Stimulated activated naive CD8-positive, alpha-beta T cell treated with anti-CD3 and anti-CD28 coated beads, Interleukin-15, amount 100 ng/mL, for 72 hours (primary cell): ENCODE measurements at regions not wholly inside any gene's neighbourhood (a gene's known extent, or its start where the extent isn't known, plus 50 kb on each side); places are given as distances from the start of the nearest gene placed in this dataset.

Source experiments
- ATAC-seq: fragments of 150-1000 bp; cut with Tn5 transposase; 2 replicates; pipeline ENCODE4 v1.10.0; 2021; ENCODE audit warnings: mild to moderate bottlenecking, moderate library complexity
- DNase-seq, 2 donors: peaks; one replicate each; pipeline ENCODE4 v3.0.0; 2021 to 2022
- H3K27ac Mint-ChIP-seq, 2 donors: one replicate each; pipeline ENCODE4 v1.8.0; 2022; ENCODE audit warnings: mild to moderate bottlenecking in 2 of 2, mixed read lengths in 2 of 2, moderate library complexity in 2 of 2
- H3K27me3 Mint-ChIP-seq: one replicate; pipeline ENCODE4 v1.8.0; 2022; ENCODE audit warnings: mixed read lengths
- H3K4me1 Mint-ChIP-seq: one replicate; pipeline ENCODE4 v1.8.0; 2022; ENCODE audit warnings: mild to moderate bottlenecking, mixed read lengths
- H3K4me3 Mint-ChIP-seq, 2 donors: one replicate each; pipeline ENCODE4 v1.8.0; 2022; ENCODE audit warnings: mild to moderate bottlenecking in 2 of 2, mixed read lengths in 2 of 2, moderate library complexity in 1 of 2
- H3K9me3 Mint-ChIP-seq, 2 donors: one replicate each; pipeline ENCODE4 v1.8.0; 2022; ENCODE audit warnings: mixed read lengths in 2 of 2

GRCh38 chr2:219912491-219912921 lies 285.1 kb downstream of the SLC4A3 start:
- Mint-ChIP-seq H3K27ac (no peak overlapping the region), H3K27me3 (no peaks in the 10 kb centered on the region), H3K4me3 (no peak overlapping the region), H3K4me1 (no peaks in the 10 kb centered on the region), H3K9me3 (no peaks in the 10 kb centered on the region)
- no peak for ATAC-seq
- no peak for DNase-seq

- H3K4me1 Mint-ChIP-seq, result no peaks in the 10 kb centered on the region
- peak; percentile 23 for ATAC-seq
Measured at GRCh38 chr2:219914577-219914976, 287.1 kb downstream of the SLC4A3 start.

DNA sequence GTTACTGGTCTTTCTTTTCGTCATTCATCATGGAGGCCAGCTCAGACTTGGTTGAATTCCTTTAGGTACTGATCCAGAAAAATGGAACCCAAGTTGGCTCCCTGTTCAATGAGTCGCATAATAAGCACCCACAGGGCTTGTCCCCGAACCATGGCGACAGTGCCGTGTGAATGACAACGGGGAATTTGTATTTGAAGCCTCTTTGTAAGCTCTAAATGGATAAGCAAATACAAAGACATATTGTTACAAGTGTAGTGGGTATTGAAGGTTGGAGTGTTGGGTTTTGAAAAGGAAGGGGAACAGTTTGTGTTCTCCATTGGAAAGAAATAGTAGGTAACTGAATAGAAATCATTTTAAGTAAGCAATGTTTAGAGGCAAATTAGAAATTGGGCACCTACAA lies 288.9 kb downstream of the SLC4A3 start:
- Mint-ChIP-seq H3K27me3 (no peaks in the 10 kb centered on the region), H3K27ac (no peak overlapping the region), H3K4me3 (no peak overlapping the region), H3K9me3 (no peaks in the 10 kb centered on the region), H3K4me1 (no peaks in the 10 kb centered on the region)
- DNase-seq (no peak), ATAC-seq (no peak)

More at GRCh38 chr2:219914577-219914976, 287.1 kb downstream of the SLC4A3 start:
- H3K4me3 Mint-ChIP-seq, result no peak overlapping the region
- no peaks in the 10 kb centered on the region for H3K9me3 Mint-ChIP-seq
- no peak overlapping the region for H3K27ac Mint-ChIP-seq
- no peaks in the 10 kb centered on the region for H3K27me3 Mint-ChIP-seq
- no peak for DNase-seq

- H3K27me3 Mint-ChIP-seq, result no peaks in the 10 kb centered on the region
- DNase-seq, result no peak
- H3K27ac Mint-ChIP-seq, result no peak overlapping the region
- H3K9me3 Mint-ChIP-seq, result no peaks in the 10 kb centered on the region
- no peak overlapping the region for H3K4me3 Mint-ChIP-seq
- H3K4me1 Mint-ChIP-seq, result no peaks in the 10 kb centered on the region
- no peak for ATAC-seq
Measured at GRCh38 chr2:219916726-219917440, 289.5 kb downstream of the SLC4A3 start.

DNA sequence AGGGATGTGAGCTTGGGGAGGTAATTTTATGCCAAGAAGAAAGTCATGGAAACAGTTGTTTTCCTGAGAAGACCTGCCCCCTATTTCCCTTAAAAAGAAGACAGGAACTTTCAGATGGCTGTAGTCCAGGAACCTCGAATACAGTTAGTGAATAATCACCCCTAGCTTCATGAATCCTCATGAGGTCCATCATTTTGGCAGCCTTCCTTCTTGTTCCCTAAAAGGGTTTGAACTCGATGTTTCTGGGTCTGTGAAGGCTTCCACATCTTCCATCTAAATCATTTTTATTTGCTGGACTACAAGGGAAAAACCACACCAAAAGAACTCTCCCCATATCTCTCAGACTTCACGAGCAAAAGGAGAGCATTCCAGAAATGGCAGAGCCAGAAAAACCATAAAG lies 290.8 kb downstream of the SLC4A3 start:
- Mint-ChIP-seq H3K9me3 (no peaks in the 10 kb centered on the region), H3K27ac (no peak overlapping the region), H3K4me3 (no peak overlapping the region), H3K4me1 (no peaks in the 10 kb centered on the region), H3K27me3 (no peaks in the 10 kb centered on the region)
- DNase-seq, result no peak
- no peak for ATAC-seq

- Mint-ChIP-seq H3K4me3 (no peak overlapping the region), H3K9me3 (no peaks in the 10 kb centered on the region), H3K27me3 (no peaks in the 10 kb centered on the region), H3K4me1 (no peaks in the 10 kb centered on the region), H3K27ac (no peak overlapping the region)
- DNase-seq (no peak), ATAC-seq (no peak)
Measured at GRCh38 chr2:219918944-219919343, 291.5 kb downstream of the SLC4A3 start.

GRCh38 chr2:219919506-219919905 lies 292.1 kb downstream of the SLC4A3 start:
- DNase-seq, result no peak
- Mint-ChIP-seq H3K27me3 (no peaks in the 10 kb centered on the region), H3K4me1 (no peaks in the 10 kb centered on the region), H3K4me3 (no peak overlapping the region), H3K9me3 (no peaks in the 10 kb centered on the region), H3K27ac (no peak overlapping the region)
- ATAC-seq, result no peak

- peaks cover 7% of the 10 kb centered on the region for H3K27me3 Mint-ChIP-seq
- H3K4me3 Mint-ChIP-seq, result no peak overlapping the region
- H3K9me3 Mint-ChIP-seq, result no peaks in the 10 kb centered on the region
- no peaks in the 10 kb centered on the region for H3K4me1 Mint-ChIP-seq
- no peak for DNase-seq
- ATAC-seq, result no peak
- no peak overlapping the region for H3K27ac Mint-ChIP-seq
Measured at GRCh38 chr2:219929835-219930234, 302.4 kb downstream of the SLC4A3 start.

- Mint-ChIP-seq H3K4me3 (no peak overlapping the region), H3K27me3 (no peaks in the 10 kb centered on the region), H3K4me1 (no peaks in the 10 kb centered on the region), H3K27ac (no peak overlapping the region), H3K9me3 (no peaks in the 10 kb centered on the region)
- DNase-seq (no peak), ATAC-seq (peak; percentile 58)
Measured at GRCh38 chr2:219939647-219940046, 312.2 kb downstream of the SLC4A3 start.

GRCh38 chr2:219944866-219945265 lies 317.4 kb downstream of the SLC4A3 start:
- no peak overlapping the region for H3K4me3 Mint-ChIP-seq
- H3K27ac Mint-ChIP-seq, result no peak overlapping the region
- H3K9me3 Mint-ChIP-seq, result no peaks in the 10 kb centered on the region
- DNase-seq (no peak), ATAC-seq (no peak)
- peaks cover 18% of the 10 kb centered on the region for H3K27me3 Mint-ChIP-seq
- H3K4me1 Mint-ChIP-seq, result no peaks in the 10 kb centered on the region

DNA sequence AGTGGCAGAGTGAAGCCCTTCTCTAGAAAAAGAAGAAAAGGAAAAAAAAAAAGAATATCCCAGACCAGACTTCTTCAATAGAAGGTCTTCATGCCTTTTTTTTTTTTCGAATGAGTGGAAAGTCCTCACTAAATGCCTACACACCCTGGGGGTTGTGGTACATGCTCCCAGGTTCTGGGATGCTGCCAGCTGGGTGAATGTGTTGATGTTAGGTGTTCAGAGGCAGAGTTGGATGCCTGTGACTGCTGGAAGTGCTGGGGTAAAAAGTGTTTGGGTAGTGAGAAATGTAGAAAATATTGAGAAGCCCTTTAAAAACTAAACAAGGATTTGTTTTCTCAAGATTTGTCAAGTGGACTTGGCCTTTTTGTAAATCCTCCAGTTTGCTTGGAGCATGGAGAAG lies 318.6 kb downstream of the SLC4A3 start:
- Mint-ChIP-seq H3K27ac (no peak overlapping the region), H3K4me1 (no peaks in the 10 kb centered on the region), H3K4me3 (no peak overlapping the region), H3K27me3 (peaks cover 18% of the 10 kb centered on the region), H3K9me3 (no peaks in the 10 kb centered on the region)
- DNase-seq, result no peak
- no peak for ATAC-seq

GRCh38 chr2:219946529-219946928 lies 319.1 kb downstream of the SLC4A3 start:
- Mint-ChIP-seq H3K27ac (no peak overlapping the region), H3K27me3 (peaks cover 18% of the 10 kb centered on the region), H3K4me1 (no peaks in the 10 kb centered on the region), H3K4me3 (no peak overlapping the region), H3K9me3 (no peaks in the 10 kb centered on the region)
- no peak for DNase-seq
- ATAC-seq, result peak; percentile 20

- H3K27me3 Mint-ChIP-seq, result peaks cover 18% of the 10 kb centered on the region
- ATAC-seq (no peak), DNase-seq (no peak)
- no peak overlapping the region for H3K4me3 Mint-ChIP-seq
- no peaks in the 10 kb centered on the region for H3K9me3 Mint-ChIP-seq
- no peaks in the 10 kb centered on the region for H3K4me1 Mint-ChIP-seq
- H3K27ac Mint-ChIP-seq, result no peak overlapping the region
Measured at GRCh38 chr2:219947575-219947974, 320.1 kb downstream of the SLC4A3 start.

DNA sequence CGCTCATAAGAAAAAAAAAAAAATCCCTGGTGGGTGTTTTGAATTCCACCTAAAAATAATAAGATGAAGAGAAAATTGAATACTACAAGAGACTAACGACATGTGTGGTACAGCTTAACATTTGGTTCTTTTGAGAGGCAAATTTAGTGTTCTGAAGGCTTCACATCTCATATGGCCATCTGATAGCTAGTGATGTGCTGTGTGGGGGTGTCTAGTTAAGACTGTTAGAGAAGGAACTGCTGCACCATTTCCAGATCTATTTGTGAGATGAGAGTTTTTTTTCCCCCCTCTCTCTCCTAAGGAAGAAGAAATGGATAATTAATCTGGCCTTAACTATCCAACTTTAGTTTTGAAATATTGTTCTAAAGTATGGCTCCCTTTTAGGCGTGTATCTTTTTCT lies 321.6 kb downstream of the SLC4A3 start:
- no peaks in the 10 kb centered on the region for H3K9me3 Mint-ChIP-seq
- H3K4me1 Mint-ChIP-seq, result no peaks in the 10 kb centered on the region
- no peak overlapping the region for H3K27ac Mint-ChIP-seq
- DNase-seq (no peak), ATAC-seq (no peak)
- H3K27me3 Mint-ChIP-seq, result peaks cover 18% of the 10 kb centered on the region
- H3K4me3 Mint-ChIP-seq, result no peak overlapping the region

GRCh38 chr2:219951099-219951498 lies 323.7 kb downstream of the SLC4A3 start:
- H3K4me3 Mint-ChIP-seq, result no peak overlapping the region
- DNase-seq, result no peak

GRCh38 chr2:219954331-219954730 lies 326.9 kb downstream of the SLC4A3 start:
- DNase-seq (no peak), ATAC-seq (no peak)
- H3K27me3 Mint-ChIP-seq, result no peaks in the 10 kb centered on the region
- no peak overlapping the region for H3K4me3 Mint-ChIP-seq
- no peaks in the 10 kb centered on the region for H3K4me1 Mint-ChIP-seq
- no peak overlapping the region for H3K27ac Mint-ChIP-seq
- H3K9me3 Mint-ChIP-seq, result no peaks in the 10 kb centered on the region

More at GRCh38 chr2:219951099-219951498, 323.7 kb downstream of the SLC4A3 start:
- ATAC-seq, result no peak
- no peak overlapping the region for H3K27ac Mint-ChIP-seq
- no peaks in the 10 kb centered on the region for H3K4me1 Mint-ChIP-seq
- no peaks in the 10 kb centered on the region for H3K9me3 Mint-ChIP-seq
- peaks cover 11% of the 10 kb centered on the region for H3K27me3 Mint-ChIP-seq

- H3K4me3 Mint-ChIP-seq, result no peak overlapping the region
- no peaks in the 10 kb centered on the region for H3K9me3 Mint-ChIP-seq
- DNase-seq, result no peak
- no peaks in the 10 kb centered on the region for H3K27me3 Mint-ChIP-seq
- no peaks in the 10 kb centered on the region for H3K4me1 Mint-ChIP-seq
- no peak overlapping the region for H3K27ac Mint-ChIP-seq
- ATAC-seq, result no peak
Measured at GRCh38 chr2:219957820-219958219, 330.4 kb downstream of the SLC4A3 start.
